HepG2 (cell line): ENCODE measurements at regions not wholly inside any gene's neighbourhood (a gene's known extent, or its start where the extent isn't known, plus 50 kb on each side); places are given as distances from the start of the nearest gene placed in this dataset.
"Not testable (repeated sequence)": the region's sequence is repeated elsewhere in the genome, so short reads cannot be mapped to it uniquely, and the experiment has no call there.

Experiments
- CENPT ChIP-seq: sonication (generic); formaldehyde crosslinking; IDR thresholded peaks from 2 replicates; pipeline ENCODE4 v1.8.0; 2022; ENCODE audit warnings: low read depth, mild to moderate bottlenecking, moderate library complexity, missing genetic modification reagents
- CTCF ChIP-seq: sonication (generic); formaldehyde crosslinking; IDR thresholded peaks from 2 replicates; pipeline ENCODE4 v1.5.0; 2020; ENCODE audit warnings: mild to moderate bottlenecking, missing genetic modification reagents, moderate library complexity
- GTF2F1 ChIP-seq: fragments of 150-350 bp; IDR thresholded peaks from 2 replicates; pipeline ENCODE4 v1.6.1; 2014; ENCODE audit warnings: low read length
- HCFC1 ChIP-seq: fragments of 150-350 bp; IDR thresholded peaks from 2 replicates; pipeline ENCODE4 v1.6.1; 2014; ENCODE audit warnings: low read depth, low read length
- HNRNPK ChIP-seq: fragments of 200-400 bp; formaldehyde crosslinking; IDR thresholded peaks from 2 replicates; pipeline ENCODE4 v1.6.1; 2018; ENCODE audit warnings: low read length, low read depth, moderate library complexity, mild to moderate bottlenecking; ENCODE audit not compliant: poor library complexity, severe bottlenecking
- HOMEZ ChIP-seq: IDR thresholded peaks from 2 replicates; pipeline ENCODE4 v1.6.1; 2016; ENCODE audit warnings: low read depth
- MTF2 ChIP-seq: sonication (generic); formaldehyde crosslinking; IDR thresholded peaks from 2 replicates; pipeline ENCODE4 v1.5.0; 2020; ENCODE audit warnings: missing genetic modification reagents, borderline replicate concordance
- POLR2A ChIP-seq, 2 experiments: IDR thresholded peaks; 2 replicates each; pipeline ENCODE4 v1.6.1; 2011; ENCODE audit warnings: low read depth in 2 of 2, low read length in 2 of 2, mild to moderate bottlenecking in 1 of 2, moderate library complexity in 1 of 2; ENCODE audit not compliant: insufficient read depth in 1 of 2
- TEAD3 ChIP-seq: optimal IDR thresholded peaks from 2 replicates; pipeline ENCODE3; 2016; ENCODE audit warnings: borderline replicate concordance
- YY1 ChIP-seq: IDR thresholded peaks from 2 replicates; pipeline ENCODE4 v1.6.1; 2011; ENCODE audit warnings: low read length, low read depth, moderate library complexity, mild to moderate bottlenecking; ENCODE audit not compliant: insufficient read depth, insufficient replicate concordance
- ZNF510 ChIP-seq: sonication (generic); formaldehyde crosslinking; IDR thresholded peaks from 2 replicates; pipeline ENCODE4 v1.4.0; 2020; ENCODE audit warnings: low read depth, mild to moderate bottlenecking, missing genetic modification reagents

GRCh38 chr16:15274796-15275195 is 103.3 kb downstream of the NPIPA5 start:
- TF ChIP-seq CENPT; YY1; CTCF (CRISPR knock-in tag); HCFC1; MTF2 (CRISPR knock-in tag); TEAD3; HNRNPK; POLR2A (IDR thresholded peaks at IDR 0.05; ENCODE audit: insufficient read depth in 1 of 2, low read depth in 2 of 2, low read length in 2 of 2); HOMEZ (CRISPR knock-in tag); ZNF510; GTF2F1: not testable (repeated sequence)
